Stomach (tissue), 8 donors: ENCODE measurements at regions not wholly inside any gene's neighbourhood (a gene's known extent, or its start where the extent isn't known, plus 50 kb on each side); places are given as distances from the start of the nearest gene placed in this dataset.

ENCODE experiments used
- DNase-seq, 2 donors: peaks; one replicate each; pipeline versions ENCODE4 v3.0.0 to v3.0.0-alpha.2; 2013 to 2019
- H3K27ac ChIP-seq, 5 donors: fragments of 200-600 bp in 4 of 5; sonication (generic) in 4 of 5; one replicate each; pipeline ENCODE4 v1.5.1; 2013 to 2019; ENCODE audit warnings: mild to moderate bottlenecking in 1 of 5, moderate library complexity in 1 of 5
- H3K27me3 ChIP-seq, 3 donors: fragments of 200-600 bp; sonication (generic); one replicate each; pipeline ENCODE4 v1.5.1; 2017 to 2019; ENCODE audit warnings: mixed run types in 1 of 3
- H3K36me3 ChIP-seq, 4 donors: fragments of 200-600 bp; sonication (generic); 1 replicate in 3 of 4; 2 replicates in 1 of 4; pipeline ENCODE4 v1.5.1; 2016 to 2019
- H3K4me1 ChIP-seq, 4 donors: fragments of 200-600 bp; sonication (generic); one replicate each; pipeline ENCODE4 v1.5.1; 2016 to 2019
- H3K4me3 ChIP-seq, 4 donors: fragments of 200-600 bp; sonication (generic) in 3 of 4; one replicate each; pipeline ENCODE4 v1.5.1; 2016 to 2019; ENCODE audit warnings: mild to moderate bottlenecking in 1 of 4
- H3K9me3 ChIP-seq, 4 donors: fragments of 200-600 bp; sonication (generic); one replicate each; pipeline ENCODE4 v1.5.1; 2016 to 2019
- CTCF ChIP-seq, 7 experiments: fragments of 450-650 bp in 4 of 7; fragments of 200-600 bp in 3 of 7; sonication (generic) in 3 of 7; IDR thresholded peaks; one replicate each; pipeline ENCODE4 v1.5.1; 2016 to 2019; ENCODE audit warnings: antibody characterized with exemption in 7 of 7, control low read depth in 2 of 7, mild to moderate bottlenecking in 1 of 7
- EP300 ChIP-seq: sonication (generic); formaldehyde crosslinking; IDR thresholded peaks from one replicate; pipeline ENCODE4 v1.6.1; 2017; ENCODE audit warnings: antibody characterized with exemption
- POLR2A ChIP-seq, 4 donors: fragments of 450-650 bp; IDR thresholded peaks; one replicate each; pipeline ENCODE4 v1.6.1; 2016; ENCODE audit warnings: antibody characterized with exemption in 4 of 4, control low read depth in 2 of 4, mild to moderate bottlenecking in 1 of 4, moderate library complexity in 1 of 4
- POLR2AphosphoS5 ChIP-seq, 3 donors: sonication (generic); formaldehyde crosslinking; IDR thresholded peaks; one replicate each; pipeline ENCODE4 v1.6.1; 2016; ENCODE audit warnings: antibody characterized with exemption in 3 of 3
- WGBS, 5 donors: extraction: QIAGEN DNeasy Blood & Tissue Kit in 3 of 5; methylation state at CpG; one replicate each; pipeline versions ENCODE4 v1.1.5 to v1.1.7; 2013 to 2018; 5-methylcytosine and 5-hydroxymethylcytosine counted together
- intact Hi-C: fragments of 100-400 bp; cut with DNase I; formaldehyde crosslinking; loops from one replicate; pipeline ENCODE4 v1.15.1; 2023; ENCODE audit warnings: low total_unique reads
- donor health status: healthy with polysubstance abuse.
- donor health status: Bipolar disorder and iron deficiency.
- donor health status: healthy.

GRCh38 chr12:89091293-89091841 lies 260.9 kb downstream of the DUSP6 start:
- DNase-seq: no peak
- H3K36me3 ChIP-seq: no peaks in the 10 kb centered on the region
- WGBS, 5 donors: 87 to 95% (median 90%) methylated on average over 1 of the region's 1 CpG; no CpG with 5 or more reads in 1 of the 5 donors
- H3K4me3 ChIP-seq: no peak overlapping the region
- peaks cover 0 to 9% (median 4%) of the 10 kb centered on the region in 4 donors for H3K4me1 ChIP-seq
- no peak overlapping the region for H3K27ac ChIP-seq
- TF ChIP-seq CTCF (IDR thresholded peaks at IDR 0.05): no peak
- TF ChIP-seq EP300: no peak
- TF ChIP-seq POLR2AphosphoS5 (IDR thresholded peaks at IDR 0.05): no peak
- TF ChIP-seq POLR2A (IDR thresholded peaks at IDR 0.05): no peak
- H3K9me3 ChIP-seq: peaks cover 0 to 17% (median 11%) of the 10 kb centered on the region in 4 donors
- intact Hi-C loops: no loop called here
- no peaks in the 10 kb centered on the region for H3K27me3 ChIP-seq

- DNase-seq: no peak
- TF ChIP-seq POLR2AphosphoS5 (IDR thresholded peaks at IDR 0.05) (no peak), EP300 (no peak), CTCF (IDR thresholded peaks at IDR 0.05) (no peak), POLR2A (IDR thresholded peaks at IDR 0.05) (no peak)
- Histone ChIP-seq H3K4me1 (peaks cover 0 to 12% (median 4%) of the 10 kb centered on the region in 4 donors), H3K4me3 (no peak overlapping the region), H3K27me3 (no peaks in the 10 kb centered on the region), H3K9me3 (peaks cover 0 to 17% (median 11%) of the 10 kb centered on the region in 4 donors), H3K36me3 (no peaks in the 10 kb centered on the region), H3K27ac (peak overlapping the region in 1 of 5 donors; percentile 81)
- intact Hi-C loops: no loop called here
- WGBS, 5 donors: 71 to 86% (median 75%) methylated on average over 2 of the region's 2 CpGs
Measured at GRCh38 chr12:89089264-89089663, 263.0 kb downstream of the DUSP6 start.

- H3K9me3 ChIP-seq: peaks cover 0 to 17% (median 11%) of the 10 kb centered on the region in 4 donors
- intact Hi-C loops: no loop called here
- H3K4me1 ChIP-seq: peaks cover 0 to 12% (median 4%) of the 10 kb centered on the region in 4 donors
- H3K36me3 ChIP-seq: no peaks in the 10 kb centered on the region
- peak overlapping the region; percentile 59 to 81 (median 69) for H3K27ac ChIP-seq
- WGBS, 5 donors: 54 to 95% (median 74%) methylated on average over 1 of the region's 1 CpG
- no peak overlapping the region for H3K4me3 ChIP-seq
- no peak for DNase-seq
- H3K27me3 ChIP-seq: no peaks in the 10 kb centered on the region
- TF ChIP-seq POLR2A (IDR thresholded peaks at IDR 0.05): no peak
- no peak for TF ChIP-seq EP300
- no peak for TF ChIP-seq POLR2AphosphoS5 (IDR thresholded peaks at IDR 0.05)
- no peak for TF ChIP-seq CTCF (IDR thresholded peaks at IDR 0.05)
Measured at GRCh38 chr12:89087876-89088275, 264.4 kb downstream of the DUSP6 start.

- 33 to 51% (median 43%) methylated on average over 6 of the region's 6 CpGs for WGBS, 5 donors
- peak; percentile 75 to 86 for DNase-seq
- H3K4me3 ChIP-seq: no peak overlapping the region
- H3K4me1 ChIP-seq: peaks cover 0 to 12% (median 6%) of the 10 kb centered on the region in 4 donors
- H3K27me3 ChIP-seq: no peaks in the 10 kb centered on the region
- peaks cover 0 to 17% (median 11%) of the 10 kb centered on the region in 4 donors for H3K9me3 ChIP-seq
- intact Hi-C loops: no loop called here
- H3K27ac ChIP-seq: peak overlapping the region; percentile 59 to 81 (median 69)
- no peaks in the 10 kb centered on the region for H3K36me3 ChIP-seq
- peak in 2 of 3 donors; percentile 28 to 82 for TF ChIP-seq POLR2AphosphoS5 (IDR thresholded peaks at IDR 0.05)
- no peak for TF ChIP-seq EP300
- TF ChIP-seq POLR2A (IDR thresholded peaks at IDR 0.05): no peak
Measured at GRCh38 chr12:89087149-89087825, 265.0 kb downstream of the DUSP6 start.

GRCh38 chr12:89085421-89085820 lies 266.9 kb downstream of the DUSP6 start:
- H3K27me3 ChIP-seq: no peaks in the 10 kb centered on the region
- H3K36me3 ChIP-seq: no peaks in the 10 kb centered on the region
- no peaks in the 10 kb centered on the region for H3K9me3 ChIP-seq
- peaks cover 0 to 21% (median 14%) of the 10 kb centered on the region in 4 donors for H3K4me1 ChIP-seq
- H3K27ac ChIP-seq: no peak overlapping the region
- WGBS, 5 donors: 72 to 88% (median 82%) methylated on average over 5 of the region's 5 CpGs
- intact Hi-C loops: no loop called here
- peak in 1 of 2 donors; percentile 24 for DNase-seq
- H3K4me3 ChIP-seq: no peak overlapping the region
- TF ChIP-seq CTCF (IDR thresholded peaks at IDR 0.05) (no peak), EP300 (no peak), POLR2A (IDR thresholded peaks at IDR 0.05) (no peak), POLR2AphosphoS5 (IDR thresholded peaks at IDR 0.05) (no peak)
